ENCODE measurements at regions not wholly inside any gene's neighbourhood (a gene's known extent, or its start where the extent isn't known, plus 50 kb on each side); places are given as distances from the start of the nearest gene placed in this dataset.

DNA sequence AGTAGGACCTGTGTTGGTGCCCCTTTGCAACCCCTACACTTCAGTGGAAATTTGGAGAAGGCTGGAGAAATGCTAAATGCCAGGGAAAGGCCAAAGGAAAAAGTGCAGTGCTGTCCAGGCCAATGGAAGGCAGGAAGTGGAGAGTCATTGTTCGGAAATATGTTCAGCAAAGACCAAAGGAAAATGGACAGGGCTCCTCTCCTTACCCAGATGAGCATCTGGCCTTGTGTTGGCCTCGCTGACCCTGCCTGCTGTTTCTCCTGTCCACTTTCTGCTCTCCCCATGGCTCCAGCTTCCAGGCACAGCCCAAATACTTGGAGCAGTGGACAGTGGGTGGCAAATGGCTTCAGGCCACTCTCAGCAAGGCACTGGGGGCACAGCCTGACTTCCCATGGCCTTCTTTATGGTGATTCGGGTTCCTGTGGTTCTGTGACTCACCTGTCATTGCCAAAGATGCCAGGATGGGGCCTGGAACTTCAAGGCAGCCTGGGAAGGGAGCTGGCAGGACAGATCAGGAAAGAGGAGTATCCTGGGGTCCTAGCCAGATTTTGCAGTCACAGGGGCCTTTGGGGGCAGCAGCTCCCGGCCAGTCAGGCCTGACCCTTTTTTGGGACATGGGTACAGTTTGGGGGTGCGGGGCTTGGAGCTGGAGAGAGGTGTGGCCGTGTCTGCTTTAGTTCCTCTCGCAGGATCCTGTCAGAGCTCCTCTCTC is 190.9 kb upstream of the SLC24A3 start:
- CTCF ChIA-PET (ENCODE audit: low intra/inter-chr PET ratio): no interaction called here
- DNase-seq (ENCODE audit: extremely low read depth in 1 of 4, low spot score in 3 of 4) (no peak), ATAC-seq (no peak), FAIRE-seq (no peak)
- Histone ChIP-seq H4K20me1 (replicated peaks; ENCODE audit: control insufficient read depth, insufficient read depth, low read length) (no peaks in the 10 kb centered on the region), H3K9me3 (replicated peaks; ENCODE audit: control insufficient read depth, insufficient read depth, low read depth, low read length) (no peaks in the 10 kb centered on the region), H3K4me2 (ENCODE audit: insufficient read depth, low read length) (no peak overlapping the region), H2AFZ (ENCODE audit: low read depth, low read length) (no peak overlapping the region), H3K4me1 (replicated peaks in 1 of 2; ENCODE audit: control insufficient read depth in 2 of 2, insufficient read depth in 2 of 2, low read length in 2 of 2) (no peaks in the 10 kb centered on the region), H3K9me1 (ENCODE audit: control insufficient read depth, insufficient read depth, low read length) (no peaks in the 10 kb centered on the region), H3K4me3 (no peak overlapping the region), H3K27me3 (ENCODE audit: control insufficient read depth in 2 of 2, insufficient read depth in 2 of 2, low read length in 2 of 2) (no peaks in the 10 kb centered on the region), H3K36me3 (ENCODE audit: control insufficient read depth, insufficient read depth, low read length) (no peaks in the 10 kb centered on the region), H3K79me2 (ENCODE audit: control insufficient read depth, insufficient read depth, low read length) (no peaks in the 10 kb centered on the region), H3K9ac (ENCODE audit: insufficient read depth in 1 of 2, low read depth in 2 of 2, low read length in 2 of 2) (no peak overlapping the region), H3K27ac (ENCODE audit: extremely low read depth, low read depth, low read length) (no peak overlapping the region)
- BruUV-seq (replicated peaks): no TSS peak
- 0% methylated on average over 4 of the region's 7 CpGs for WGBS (ENCODE audit: insufficient coverage, low coverage, missing lambda C conversion rate)
- in situ Hi-C loops (cut with MboI) (no loop called here), intact Hi-C loops (cut with micrococcal nuclease) (no loop called here)
- POLR2A ChIA-PET: no interaction called here
- TF ChIP-seq ARNT (IDR thresholded peaks at IDR 0.05) (no peak), IRF9 (tag; IDR thresholded peaks at IDR 0.05) (no peak), KAT7 (CRISPR knock-in tag; IDR thresholded peaks at IDR 0.05; ENCODE audit: borderline replicate concordance) (no peak), ARHGAP35 (IDR thresholded peaks at IDR 0.05; ENCODE audit: partially characterized antibody) (no peak), ZNF766 (CRISPR knock-in tag; conservative IDR thresholded peaks at IDR 0.05) (no peak), ZNF57 (CRISPR knock-in tag; IDR thresholded peaks at IDR 0.05) (no peak)
